ENCODE measurements at regions not wholly inside any gene's neighbourhood (a gene's known extent, or its start where the extent isn't known, plus 50 kb on each side); places are given as distances from the start of the nearest gene placed in this dataset.

- no peak overlapping the region for H3K9ac ChIP-seq
- H3K27me3 ChIP-seq (ENCODE audit: insufficient read depth, low read depth): no peaks in the 10 kb centered on the region
- no peaks in the 10 kb centered on the region for H3K79me2 ChIP-seq (ENCODE audit: insufficient read depth, low read depth)
- no peak for TF ChIP-seq CTCF (conservative IDR thresholded peaks at IDR 0.05; ENCODE audit: low read depth, low read length)
- no peaks in the 10 kb centered on the region for H3K36me3 ChIP-seq (ENCODE audit: insufficient read depth)
- no peaks in the 10 kb centered on the region for H3K4me1 ChIP-seq (ENCODE audit: low read depth, poor library complexity, severe bottlenecking)
- H4K20me1 ChIP-seq (ENCODE audit: insufficient read depth): no peaks in the 10 kb centered on the region
- H3K4me2 ChIP-seq: no peak overlapping the region
- no peak overlapping the region for H3K4me3 ChIP-seq (IDR thresholded peaks at IDR 0.05; ENCODE audit: insufficient read depth, low read depth, low read length)
- H3K27ac ChIP-seq: no peak overlapping the region
- H2AFZ ChIP-seq (ENCODE audit: low read depth): no peak overlapping the region
Observed at GRCh38 chr2:107698861-107699260, 127.8 kb upstream of the RGPD4 start.

GRCh38 chr2:107700073-107700472 lies 126.6 kb upstream of the RGPD4 start:
- no peak for TF ChIP-seq CTCF (conservative IDR thresholded peaks at IDR 0.05; ENCODE audit: low read depth, low read length)
- no peak overlapping the region for H2AFZ ChIP-seq (ENCODE audit: low read depth)
- H3K4me1 ChIP-seq (ENCODE audit: low read depth, poor library complexity, severe bottlenecking): no peaks in the 10 kb centered on the region
- no peaks in the 10 kb centered on the region for H3K27me3 ChIP-seq (ENCODE audit: insufficient read depth, low read depth)
- H3K79me2 ChIP-seq (ENCODE audit: insufficient read depth, low read depth): no peaks in the 10 kb centered on the region
- H3K4me3 ChIP-seq (IDR thresholded peaks at IDR 0.05; ENCODE audit: insufficient read depth, low read depth, low read length): no peak overlapping the region
- H3K4me2 ChIP-seq: no peak overlapping the region
- no peak overlapping the region for H3K27ac ChIP-seq
- no peak overlapping the region for H3K9ac ChIP-seq
- H4K20me1 ChIP-seq (ENCODE audit: insufficient read depth): no peaks in the 10 kb centered on the region
- H3K36me3 ChIP-seq (ENCODE audit: insufficient read depth): no peaks in the 10 kb centered on the region

- H3K27me3 ChIP-seq (ENCODE audit: insufficient read depth, low read depth): no peaks in the 10 kb centered on the region
- TF ChIP-seq CTCF (conservative IDR thresholded peaks at IDR 0.05; ENCODE audit: low read depth, low read length): no peak
- H3K27ac ChIP-seq: no peak overlapping the region
- no peaks in the 10 kb centered on the region for H4K20me1 ChIP-seq (ENCODE audit: insufficient read depth)
- no peak overlapping the region for H3K9ac ChIP-seq
- no peak overlapping the region for H3K4me2 ChIP-seq
- H3K36me3 ChIP-seq (ENCODE audit: insufficient read depth): no peaks in the 10 kb centered on the region
- no peaks in the 10 kb centered on the region for H3K4me1 ChIP-seq (ENCODE audit: low read depth, poor library complexity, severe bottlenecking)
- no peak overlapping the region for H2AFZ ChIP-seq (ENCODE audit: low read depth)
- H3K79me2 ChIP-seq (ENCODE audit: insufficient read depth, low read depth): no peaks in the 10 kb centered on the region
- no peak overlapping the region for H3K4me3 ChIP-seq (IDR thresholded peaks at IDR 0.05; ENCODE audit: insufficient read depth, low read depth, low read length)
Observed at GRCh38 chr2:107711941-107712340, 114.8 kb upstream of the RGPD4 start.

- no peak overlapping the region for H3K9ac ChIP-seq
- H2AFZ ChIP-seq (ENCODE audit: low read depth): no peak overlapping the region
- H4K20me1 ChIP-seq (ENCODE audit: insufficient read depth): no peaks in the 10 kb centered on the region
- no peak for TF ChIP-seq CTCF (conservative IDR thresholded peaks at IDR 0.05; ENCODE audit: low read depth, low read length)
- no peaks in the 10 kb centered on the region for H3K36me3 ChIP-seq (ENCODE audit: insufficient read depth)
- H3K4me2 ChIP-seq: no peak overlapping the region
- H3K4me3 ChIP-seq (IDR thresholded peaks at IDR 0.05; ENCODE audit: insufficient read depth, low read depth, low read length): no peak overlapping the region
- H3K4me1 ChIP-seq (ENCODE audit: low read depth, poor library complexity, severe bottlenecking): no peaks in the 10 kb centered on the region
- no peaks in the 10 kb centered on the region for H3K79me2 ChIP-seq (ENCODE audit: insufficient read depth, low read depth)
- no peak overlapping the region for H3K27ac ChIP-seq
- H3K27me3 ChIP-seq (ENCODE audit: insufficient read depth, low read depth): no peaks in the 10 kb centered on the region
Observed at GRCh38 chr2:107712857-107713256, 113.8 kb upstream of the RGPD4 start.

GRCh38 chr2:107717661-107718060 lies 109.0 kb upstream of the RGPD4 start:
- no peaks in the 10 kb centered on the region for H3K4me1 ChIP-seq (ENCODE audit: low read depth, poor library complexity, severe bottlenecking)
- no peak overlapping the region for H3K9ac ChIP-seq
- H3K27ac ChIP-seq: no peak overlapping the region
- no peaks in the 10 kb centered on the region for H4K20me1 ChIP-seq (ENCODE audit: insufficient read depth)
- no peaks in the 10 kb centered on the region for H3K27me3 ChIP-seq (ENCODE audit: insufficient read depth, low read depth)
- H3K4me2 ChIP-seq: no peak overlapping the region
- no peak for TF ChIP-seq CTCF (conservative IDR thresholded peaks at IDR 0.05; ENCODE audit: low read depth, low read length)
- no peak overlapping the region for H2AFZ ChIP-seq (ENCODE audit: low read depth)
- no peaks in the 10 kb centered on the region for H3K36me3 ChIP-seq (ENCODE audit: insufficient read depth)
- H3K79me2 ChIP-seq (ENCODE audit: insufficient read depth, low read depth): no peaks in the 10 kb centered on the region
- H3K4me3 ChIP-seq (IDR thresholded peaks at IDR 0.05; ENCODE audit: insufficient read depth, low read depth, low read length): no peak overlapping the region
